Activated naive CD4-positive, alpha-beta T cell treated with anti-CD3 and anti-CD28 coated beads, Interleukin-2, amount 50 U/mL, for 16 hours (primary cell): ENCODE measurements at regions not wholly inside any gene's neighbourhood (a gene's known extent, or its start where the extent isn't known, plus 50 kb on each side); places are given as distances from the start of the nearest gene placed in this dataset.

Experiments
- DNase-seq: peaks from one replicate; pipeline ENCODE4 v3.0.0-alpha.2; 2020

- no peak for DNase-seq
These were observed 74.8 kb upstream of the HDAC9 start for GRCh38 chr7:18420748-18421147.

GRCh38 chr7:18421297-18422002, 74.1 kb upstream of the HDAC9 start:
- no peak for DNase-seq

GRCh38 chr7:18425227-18425626, 70.3 kb upstream of the HDAC9 start:
- DNase-seq = no peak

GRCh38 chr7:18425838-18426445, 69.6 kb upstream of the HDAC9 start:
- no peak for DNase-seq

GRCh38 chr7:18426564-18427226, 68.9 kb upstream of the HDAC9 start:
- no peak for DNase-seq

GRCh38 chr7:18429547-18429946, 66.0 kb upstream of the HDAC9 start:
- DNase-seq = no peak

GRCh38 chr7:18430810-18431209, 64.7 kb upstream of the HDAC9 start:
- DNase-seq = no peak

GRCh38 chr7:18434171-18434570, 61.4 kb upstream of the HDAC9 start:
- no peak for DNase-seq

- no peak for DNase-seq
These were observed 58.4 kb upstream of the HDAC9 start for GRCh38 chr7:18437101-18437500.

GRCh38 chr7:18440934-18441333, 54.6 kb upstream of the HDAC9 start:
- DNase-seq = no peak

GRCh38 chr7:18444826-18445225, 50.7 kb upstream of the HDAC9 start:
- DNase-seq = no peak

- DNase-seq = no peak
These were observed 50.1 kb upstream of the HDAC9 start for GRCh38 chr7:18445483-18445882.
